Spleen (tissue), 11 donors: ENCODE measurements at regions not wholly inside any gene's neighbourhood (a gene's known extent, or its start where the extent isn't known, plus 50 kb on each side); places are given as distances from the start of the nearest gene placed in this dataset.

Experiments used
- DNase-seq: peaks from one replicate; pipeline ENCODE4 v3.0.0-alpha.2; 2020
- H3K27ac ChIP-seq, 8 donors: fragments of 200-600 bp; sonication (generic) in 7 of 8; 1 replicate in 4 of 8; 2 replicates in 4 of 8; pipeline versions ENCODE4 v1.5.0 to v1.8.0; 2016 to 2021; ENCODE audit warnings: inconsistent platforms in 4 of 8, mild to moderate bottlenecking in 4 of 8, moderate library complexity in 1 of 8
- H3K27me3 ChIP-seq, 7 donors: fragments of 200-600 bp; sonication (generic) in 6 of 7; replicated peaks in 1 of 7; 1 replicate in 4 of 7; 2 replicates in 3 of 7; pipeline versions ENCODE4 v1.5.0 to v1.8.0; 2016 to 2021; ENCODE audit warnings: inconsistent platforms in 3 of 7, mild to moderate bottlenecking in 1 of 7
- H3K36me3 ChIP-seq, 6 donors: fragments of 200-600 bp; sonication (generic) in 5 of 6; 1 replicate in 4 of 6; 2 replicates in 2 of 6; pipeline versions ENCODE4 v1.5.0 to v1.8.0; 2016 to 2021; ENCODE audit warnings: inconsistent platforms in 2 of 6
- H3K4me1 ChIP-seq, 6 donors: fragments of 200-600 bp; sonication (generic) in 5 of 6; 1 replicate in 3 of 6; 2 replicates in 3 of 6; pipeline versions ENCODE4 v1.5.0 to v1.8.0; 2016 to 2021; ENCODE audit warnings: inconsistent platforms in 3 of 6
- H3K4me3 ChIP-seq, 8 donors: fragments of 200-600 bp; sonication (generic) in 7 of 8; 1 replicate in 4 of 8; 2 replicates in 4 of 8; pipeline versions ENCODE4 v1.5.0 to v1.8.0; 2016 to 2021; ENCODE audit warnings: inconsistent platforms in 4 of 8, mild to moderate bottlenecking in 4 of 8, moderate library complexity in 2 of 8
- H3K9me3 ChIP-seq, 8 donors: fragments of 200-600 bp; sonication (generic) in 7 of 8; 1 replicate in 4 of 8; 2 replicates in 4 of 8; pipeline versions ENCODE4 v1.5.0 to v1.8.0; 2016 to 2021; ENCODE audit warnings: inconsistent platforms in 4 of 8
- CTCF ChIP-seq, 11 experiments: fragments of 200-600 bp in 7 of 11; fragments of 450-650 bp in 4 of 11; sonication (generic) in 4 of 11; IDR thresholded peaks in 8 of 11; conservative IDR thresholded peaks in 3 of 11; 1 replicate in 7 of 11; 2 replicates in 4 of 11; pipeline versions ENCODE4 v1.4.0 to v1.8.0; 2016 to 2021; ENCODE audit warnings: antibody characterized with exemption in 11 of 11, inconsistent platforms in 4 of 11, mild to moderate bottlenecking in 1 of 11
- POLR2A ChIP-seq, 3 donors: fragments of 450-650 bp; IDR thresholded peaks; one replicate each; pipeline ENCODE4 v1.5.1; 2017; ENCODE audit warnings: antibody characterized with exemption in 3 of 3, mild to moderate bottlenecking in 1 of 3
- POLR2AphosphoS5 ChIP-seq, 3 donors: sonication (generic); formaldehyde crosslinking; IDR thresholded peaks; one replicate each; pipeline ENCODE4 v1.5.1; 2017; ENCODE audit warnings: antibody characterized with exemption in 3 of 3
- WGBS, 5 donors: extraction: QIAGEN DNeasy Blood & Tissue Kit in 3 of 5; methylation state at CpG; one replicate each; pipeline versions ENCODE4 v1.1.5 to v1.1.7; 2013 to 2018; 5-methylcytosine and 5-hydroxymethylcytosine counted together
- intact Hi-C: fragments of 100-400 bp; cut with DNase I; formaldehyde crosslinking; loops from one replicate; pipeline ENCODE4 v1.15.0; 2023; ENCODE audit warnings: low total_unique reads
- donor health status: healthy with polysubstance abuse.
- donor health status: DM: no; HTN: no; CAD: no; lungs with moderate emphysema.
- donor health status: DM: no; HTN: no; CAD: no.
- donor health status: Bipolar disorder and iron deficiency.
- donor health status: healthy.
- donor health status: DM: no; HTN: no; CAD: no.
- donor health status: DM: yes; HTN: yes; CAD: no.

DNA sequence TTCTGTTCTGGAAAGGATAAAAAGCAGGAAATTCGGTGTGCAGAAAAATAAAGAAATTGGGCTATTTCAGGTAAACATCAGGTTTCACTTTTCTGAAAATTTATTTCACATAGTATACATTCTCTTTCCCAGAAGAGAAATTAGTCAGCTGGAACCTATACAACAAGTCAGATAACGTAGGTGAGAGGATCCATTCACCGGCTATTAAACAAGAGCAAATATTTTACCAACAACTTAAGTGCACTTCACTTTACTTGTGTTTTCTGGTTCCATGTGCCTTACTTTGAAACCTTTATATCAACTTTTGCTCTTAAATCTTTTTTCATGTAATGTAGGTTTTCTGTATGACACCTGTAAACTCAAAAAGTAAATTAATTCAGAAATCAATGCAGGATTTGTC lies 839.7 kb downstream of the CDH11 start:
- Histone ChIP-seq H3K27me3 (no peaks in the 10 kb centered on the region), H3K4me1 (no peaks in the 10 kb centered on the region), H3K4me3 (no peak overlapping the region), H3K27ac (no peak overlapping the region), H3K36me3 (no peaks in the 10 kb centered on the region), H3K9me3 (peaks cover 0 to 25% (median 18%) of the 10 kb centered on the region in 8 donors)
- DNase-seq, result no peak
- TF ChIP-seq POLR2AphosphoS5 (IDR thresholded peaks at IDR 0.05), result no peak
- WGBS, 5 donors, result 71 to 82% (median 78%) methylated on average over 3 of the region's 3 CpGs
- intact Hi-C loops, result no loop called here

DNA sequence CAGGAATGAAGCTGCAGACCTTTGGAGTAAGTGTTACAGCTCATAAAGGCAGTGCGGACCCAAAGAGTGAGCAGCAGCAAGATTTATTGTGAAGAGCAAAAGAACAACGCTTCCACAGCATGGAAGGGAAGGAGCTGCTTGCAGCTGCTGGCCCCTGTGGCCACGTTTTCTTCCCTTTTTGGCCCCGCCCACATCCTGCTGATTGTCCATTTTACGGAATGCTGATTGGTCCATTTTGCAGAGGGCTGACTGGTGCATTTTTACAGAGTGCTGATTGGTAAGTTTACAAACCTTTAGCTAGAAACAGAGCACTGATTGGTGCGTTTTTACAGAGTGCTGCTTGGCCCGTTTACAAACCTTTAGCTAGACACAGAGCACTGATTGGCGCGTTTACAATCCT lies 841.5 kb downstream of the CDH11 start:
- WGBS, 5 donors, result 73 to 84% (median 79%) methylated on average over 9 of the region's 9 CpGs
- TF ChIP-seq CTCF (IDR thresholded peaks at IDR 0.05 in 8 of 11, conservative IDR thresholded peaks at IDR 0.05 in 3 of 11) (no peak), POLR2A (IDR thresholded peaks at IDR 0.05) (no peak), POLR2AphosphoS5 (IDR thresholded peaks at IDR 0.05) (no peak)
- Histone ChIP-seq H3K4me3 (no peak overlapping the region), H3K36me3 (no peaks in the 10 kb centered on the region), H3K27ac (no peak overlapping the region), H3K9me3 (peaks cover 0 to 17% (median 12%) of the 10 kb centered on the region in 8 donors), H3K27me3 (no peaks in the 10 kb centered on the region), H3K4me1 (no peaks in the 10 kb centered on the region)
- no peak for DNase-seq
- intact Hi-C loops, result no loop called here

- intact Hi-C loops, result no loop called here
- no peaks in the 10 kb centered on the region for H3K27me3 ChIP-seq
- no peaks in the 10 kb centered on the region for H3K36me3 ChIP-seq
- peaks cover 0 to 3% (median 0%) of the 10 kb centered on the region in 8 donors for H3K9me3 ChIP-seq
- no peaks in the 10 kb centered on the region for H3K4me1 ChIP-seq
- no peak overlapping the region for H3K27ac ChIP-seq
- TF ChIP-seq POLR2AphosphoS5 (IDR thresholded peaks at IDR 0.05) (no peak), CTCF (IDR thresholded peaks at IDR 0.05 in 8 of 11, conservative IDR thresholded peaks at IDR 0.05 in 3 of 11) (no peak), POLR2A (IDR thresholded peaks at IDR 0.05) (no peak)
- no peak overlapping the region for H3K4me3 ChIP-seq
- DNase-seq, result no peak
- 47 to 64% (median 58%) methylated on average over 1 of the region's 1 CpG for WGBS, 5 donors
These were observed 843.7 kb downstream of the CDH11 start for GRCh38 chr16:64278196-64278595.

- H3K36me3 ChIP-seq, result no peaks in the 10 kb centered on the region
- intact Hi-C loops, result no loop called here
- 82 to 93% (median 91%) methylated on average over 1 of the region's 1 CpG for WGBS, 5 donors
- no peaks in the 10 kb centered on the region for H3K4me1 ChIP-seq
- peaks cover 0 to 3% (median 0%) of the 10 kb centered on the region in 8 donors for H3K9me3 ChIP-seq
- H3K4me3 ChIP-seq, result no peak overlapping the region
- H3K27ac ChIP-seq, result no peak overlapping the region
- no peaks in the 10 kb centered on the region for H3K27me3 ChIP-seq
- TF ChIP-seq POLR2A (IDR thresholded peaks at IDR 0.05), result no peak
- TF ChIP-seq POLR2AphosphoS5 (IDR thresholded peaks at IDR 0.05), result no peak
- TF ChIP-seq CTCF (IDR thresholded peaks at IDR 0.05 in 8 of 11, conservative IDR thresholded peaks at IDR 0.05 in 3 of 11), result no peak
- no peak for DNase-seq
These were observed 845.2 kb downstream of the CDH11 start for GRCh38 chr16:64276646-64277045.

- H3K9me3 ChIP-seq, result peaks cover 0 to 22% (median 16%) of the 10 kb centered on the region in 8 donors
- H3K36me3 ChIP-seq, result no peaks in the 10 kb centered on the region
- intact Hi-C loops, result no loop called here
- DNase-seq, result no peak
- no peaks in the 10 kb centered on the region for H3K4me1 ChIP-seq
- no peak overlapping the region for H3K4me3 ChIP-seq
- no peaks in the 10 kb centered on the region for H3K27me3 ChIP-seq
- no peak overlapping the region for H3K27ac ChIP-seq
- no peak for TF ChIP-seq POLR2A (IDR thresholded peaks at IDR 0.05)
- no peak for TF ChIP-seq POLR2AphosphoS5 (IDR thresholded peaks at IDR 0.05)
- TF ChIP-seq CTCF (IDR thresholded peaks at IDR 0.05 in 8 of 11, conservative IDR thresholded peaks at IDR 0.05 in 3 of 11), result no peak
These were observed 849.8 kb downstream of the CDH11 start for GRCh38 chr16:64272028-64272427.
